Stimulated activated CD8-positive, alpha-beta memory T cell treated with anti-CD3 and anti-CD28 coated beads, Interleukin-12 subunit alpha, Interleukin-12 subunit beta, amount 100 ng/mL, for 4 hours (primary cell): ENCODE measurements at regions not wholly inside any gene's neighbourhood (a gene's known extent, or its start where the extent isn't known, plus 50 kb on each side); places are given as distances from the start of the nearest gene placed in this dataset.
"Not testable (repeated sequence)": the region's sequence is repeated elsewhere in the genome, so short reads cannot be mapped to it uniquely, and the experiment has no call there.

Experiments used
- DNase-seq: peaks from one replicate; pipeline ENCODE4 v3.0.0-alpha.2; 2020; ENCODE audit warnings: low read depth

DNA sequence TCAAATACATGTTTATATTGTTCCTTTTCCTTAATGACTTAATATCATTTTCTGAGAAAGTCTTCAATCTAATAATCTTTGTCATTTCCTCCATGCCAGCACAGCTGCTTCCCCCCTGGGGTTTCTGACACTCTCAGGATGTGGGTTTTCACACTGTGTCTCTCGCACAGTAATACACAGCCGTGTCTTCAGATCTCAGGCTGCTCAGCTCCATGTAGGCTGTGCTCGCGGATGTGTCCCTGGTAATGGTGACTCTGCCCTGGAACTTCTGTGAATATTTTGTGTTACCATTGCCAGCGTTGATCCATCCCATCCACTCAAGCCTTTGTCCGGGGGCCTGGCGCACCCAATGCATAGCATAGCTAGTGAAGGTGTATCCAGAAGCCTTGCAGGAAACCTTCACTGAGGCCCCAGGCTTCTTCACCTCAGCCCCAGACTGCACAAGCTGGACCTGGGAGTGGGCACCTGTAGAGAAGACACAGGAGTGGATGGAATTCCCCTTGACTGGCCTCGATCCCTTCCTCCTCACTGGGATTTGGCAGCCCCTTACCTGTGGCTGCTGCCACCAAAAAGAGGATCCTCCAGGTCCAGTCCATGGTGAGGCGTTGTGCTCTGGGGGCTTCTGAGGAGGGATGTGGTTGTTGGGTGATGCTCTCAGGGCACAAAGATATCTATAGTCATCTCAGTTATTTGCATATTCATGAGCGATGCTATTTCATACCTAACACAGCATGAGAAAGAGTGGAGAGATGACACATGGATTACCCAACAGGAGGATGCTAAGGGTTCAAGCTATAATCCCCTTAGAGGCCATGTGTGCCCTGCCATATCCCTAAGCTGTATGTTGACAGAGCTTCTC is 478.8 kb downstream of the TMEM121 start:
- DNase-seq = peak; percentile 53

DNA sequence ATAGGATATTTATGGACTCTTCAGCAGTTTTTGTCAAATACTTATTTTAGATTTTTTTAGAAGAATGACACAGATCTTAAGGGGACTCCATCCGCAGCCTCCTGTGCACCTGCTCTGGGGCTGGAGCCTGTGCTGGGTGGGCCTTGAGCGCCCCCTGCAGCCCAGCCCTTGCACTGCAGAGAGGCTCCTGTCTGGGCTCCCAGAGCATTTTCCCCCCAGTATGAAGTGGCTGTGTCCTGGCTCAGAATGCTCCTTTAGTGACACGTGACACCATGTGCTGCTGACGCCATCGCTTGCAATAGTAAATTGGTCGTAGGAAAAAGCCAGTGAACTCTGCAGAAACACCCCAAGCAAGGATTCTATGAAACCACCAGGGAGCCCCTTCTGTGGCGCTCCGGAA is 479.7 kb downstream of the TMEM121 start:
- not testable (repeated sequence) for DNase-seq

DNA sequence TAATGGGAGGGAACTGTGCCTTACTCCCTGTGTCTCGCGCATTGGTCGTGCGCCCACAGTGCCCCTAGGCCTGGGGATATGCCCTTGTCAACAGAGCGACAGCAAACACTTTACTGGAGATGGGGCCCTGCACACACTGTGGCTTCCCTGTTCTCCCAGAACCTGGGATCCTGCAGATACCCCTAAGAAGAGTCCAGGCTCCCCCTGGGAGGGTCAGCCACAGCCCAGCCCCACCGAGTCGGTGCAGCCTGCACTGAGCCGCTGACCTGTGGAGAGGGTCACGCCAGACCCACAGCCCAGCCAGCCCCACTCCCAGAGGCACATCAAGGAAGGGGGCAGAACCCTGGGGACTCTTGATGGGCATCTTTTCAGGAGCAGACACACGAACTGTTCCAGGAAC is 480.3 kb downstream of the TMEM121 start:
- not testable (repeated sequence) for DNase-seq

DNA sequence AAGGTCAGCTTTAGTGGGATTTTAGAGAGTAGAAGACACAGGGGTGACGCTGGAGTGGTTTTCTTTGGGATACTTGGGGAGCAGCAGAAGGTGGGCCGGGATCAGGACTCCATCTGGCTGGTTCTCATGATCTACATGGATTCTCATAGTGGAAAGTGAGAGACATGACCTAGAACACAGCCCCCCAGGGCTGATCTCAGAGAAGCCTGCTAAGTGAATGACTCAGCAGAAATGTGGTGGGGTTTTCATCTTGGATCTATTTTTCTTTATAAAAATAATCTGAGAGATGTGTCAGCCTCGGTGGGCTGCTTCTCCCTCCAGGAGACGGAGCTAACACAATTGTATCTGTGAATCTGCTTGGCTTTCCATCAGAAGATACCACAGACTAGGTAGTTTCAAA is 484.4 kb downstream of the TMEM121 start:
- no peak for DNase-seq

DNA sequence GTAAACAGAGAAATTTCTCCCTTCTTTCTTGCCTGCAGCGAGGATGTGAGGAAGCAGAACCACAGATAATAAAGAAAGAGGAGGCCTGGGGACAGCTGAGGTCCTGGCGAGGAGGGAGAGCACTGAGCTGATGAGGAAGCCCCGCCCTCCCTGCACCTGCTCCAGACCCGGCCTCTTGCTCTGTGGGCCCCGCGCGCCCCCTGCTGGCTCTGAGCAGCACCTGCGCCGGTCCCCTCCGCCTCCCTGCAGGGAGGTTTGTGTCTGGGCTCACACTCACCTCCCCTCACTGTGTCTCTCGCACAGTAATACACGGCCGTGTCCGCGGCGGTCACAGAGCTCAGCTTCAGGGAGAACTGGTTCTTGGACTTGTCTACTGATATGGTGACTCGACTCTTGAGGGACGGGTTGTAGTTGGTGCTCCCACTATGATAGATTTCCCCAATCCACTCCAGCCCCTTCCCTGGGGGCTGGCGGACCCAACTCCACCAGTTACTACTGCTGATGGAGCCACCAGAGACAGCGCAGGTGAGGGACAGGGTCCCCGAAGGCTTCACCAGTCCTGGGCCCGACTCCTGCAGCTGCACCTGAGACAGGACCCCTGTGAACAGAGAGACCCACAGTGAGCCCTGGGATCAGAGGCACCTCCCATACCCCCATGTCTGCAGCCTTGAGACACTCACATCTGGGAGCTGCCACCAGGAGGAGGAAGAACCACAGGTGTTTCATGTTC is 485.4 kb downstream of the TMEM121 start:
- peak; percentile 70 for DNase-seq

DNA sequence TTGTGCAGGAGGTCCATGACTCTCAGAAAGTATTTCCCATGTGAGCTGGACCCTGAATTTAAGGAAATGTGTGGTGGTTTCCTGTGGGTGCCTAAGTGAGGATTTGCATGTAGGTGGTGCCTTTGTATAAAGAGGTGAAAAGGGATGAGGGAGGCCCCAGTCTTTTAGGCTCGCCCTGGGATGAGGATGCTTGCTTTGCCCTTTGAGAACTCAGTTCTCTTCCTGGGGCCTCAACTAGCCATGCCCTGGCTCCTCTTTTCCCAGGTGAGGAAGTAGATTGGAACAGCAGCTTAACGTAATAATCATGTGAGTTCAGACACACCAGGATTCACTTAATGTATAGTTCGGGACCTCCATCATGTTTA is 486.0 kb downstream of the TMEM121 start:
- not testable (repeated sequence) for DNase-seq

DNA sequence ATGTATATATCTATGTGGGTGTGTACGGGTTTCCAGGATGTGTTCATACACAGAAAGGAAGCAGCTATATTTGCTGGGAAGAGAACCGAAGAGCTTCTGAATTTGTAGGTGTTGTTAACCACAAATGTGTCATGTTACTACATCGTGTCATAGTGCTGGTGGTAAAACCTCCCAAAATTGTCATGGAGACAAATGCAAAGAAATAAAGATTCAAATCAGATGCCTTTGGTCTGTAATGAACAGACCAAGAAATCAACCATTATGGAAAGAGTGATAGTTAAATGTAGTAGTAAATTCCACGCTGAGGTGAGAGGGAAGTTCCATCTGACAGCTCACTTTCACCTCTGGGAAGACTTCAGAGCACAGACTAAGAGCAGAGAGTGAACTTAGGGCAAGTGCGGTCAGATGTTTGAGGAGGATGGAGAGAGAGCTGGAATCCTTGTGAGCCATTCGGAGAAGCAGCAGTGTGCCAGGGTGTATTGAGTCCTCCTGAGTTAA is 487.5 kb downstream of the TMEM121 start:
- DNase-seq = no peak

DNA sequence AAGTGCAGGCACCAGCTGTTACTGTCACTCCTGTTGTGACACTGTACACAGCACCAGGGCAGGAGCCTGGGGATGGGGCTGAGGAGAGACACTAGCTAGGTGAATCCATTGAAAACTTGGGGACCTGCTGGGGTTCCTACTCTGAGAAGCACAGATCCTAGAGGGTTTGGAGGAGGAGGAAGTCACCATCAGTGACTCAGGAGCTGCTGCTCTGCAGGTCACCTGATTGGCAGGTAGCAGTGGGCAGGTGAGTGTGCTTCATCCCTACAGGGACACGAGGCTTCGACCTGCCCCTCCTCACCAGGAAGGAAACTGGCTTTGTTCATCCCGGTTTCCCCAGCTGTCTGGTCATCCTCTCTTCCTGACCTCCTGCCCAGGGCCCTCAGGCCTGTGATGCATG is 491.6 kb downstream of the TMEM121 start:
- DNase-seq = not testable (repeated sequence)

DNA sequence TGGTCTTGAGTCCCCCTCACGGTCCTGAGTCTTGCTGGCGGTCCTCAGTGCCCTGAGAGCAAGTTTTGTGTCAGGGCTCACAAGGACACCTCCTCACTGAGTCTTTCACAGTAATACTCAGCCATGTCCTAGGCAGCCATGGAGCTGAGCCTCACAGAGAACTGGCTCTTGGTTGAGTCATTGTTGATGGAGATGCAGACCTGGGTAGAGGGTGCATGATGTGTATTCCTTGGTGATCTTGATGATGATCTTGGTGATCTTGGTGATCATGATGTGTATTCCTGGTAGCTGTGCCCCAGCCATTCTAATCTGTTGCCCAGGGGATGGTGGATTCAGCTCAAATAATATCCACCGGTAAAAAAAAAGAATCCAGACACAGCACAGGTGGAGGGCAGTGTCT is 495.4 kb downstream of the TMEM121 start:
- no peak for DNase-seq

DNA sequence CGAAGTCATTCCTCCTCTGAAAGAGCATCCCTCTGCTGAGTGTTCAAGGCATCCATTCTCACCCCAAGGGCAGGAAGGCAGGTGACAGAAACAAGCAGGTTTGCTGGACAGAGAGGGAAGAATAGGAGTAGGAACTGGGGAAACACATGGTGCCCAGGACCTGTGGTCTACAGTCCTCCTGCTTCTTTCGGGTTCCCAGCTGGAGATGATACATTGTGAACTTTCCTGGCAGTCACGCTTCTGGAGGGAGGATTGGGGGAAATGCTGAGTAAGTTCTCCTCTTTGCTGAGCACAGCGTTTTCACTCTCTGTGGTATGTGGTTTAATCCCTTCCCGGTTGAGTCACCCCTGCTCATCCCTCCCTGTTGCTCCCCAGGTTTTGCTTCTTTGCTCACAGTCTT is 496.3 kb downstream of the TMEM121 start:
- DNase-seq = not testable (repeated sequence)

DNA sequence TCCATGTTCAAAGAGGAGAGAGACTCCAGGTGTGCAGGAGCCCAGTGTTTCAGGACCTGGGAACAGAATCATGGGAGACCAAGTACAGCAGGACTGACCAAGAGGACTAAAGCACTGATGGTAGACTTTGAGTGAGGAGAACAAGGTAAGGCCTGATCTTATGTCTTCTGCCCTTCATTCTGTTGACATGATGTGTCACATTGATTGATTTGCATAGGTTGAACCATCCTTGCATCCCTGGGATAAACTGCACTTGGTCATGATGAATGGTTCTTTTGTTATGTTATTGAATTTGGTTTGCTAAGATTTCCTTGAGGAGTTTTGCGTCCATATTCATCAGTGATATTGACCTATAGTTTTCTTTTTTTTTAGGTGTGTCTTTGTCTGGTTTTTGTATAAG is 497.0 kb downstream of the TMEM121 start:
- no peak for DNase-seq

DNA sequence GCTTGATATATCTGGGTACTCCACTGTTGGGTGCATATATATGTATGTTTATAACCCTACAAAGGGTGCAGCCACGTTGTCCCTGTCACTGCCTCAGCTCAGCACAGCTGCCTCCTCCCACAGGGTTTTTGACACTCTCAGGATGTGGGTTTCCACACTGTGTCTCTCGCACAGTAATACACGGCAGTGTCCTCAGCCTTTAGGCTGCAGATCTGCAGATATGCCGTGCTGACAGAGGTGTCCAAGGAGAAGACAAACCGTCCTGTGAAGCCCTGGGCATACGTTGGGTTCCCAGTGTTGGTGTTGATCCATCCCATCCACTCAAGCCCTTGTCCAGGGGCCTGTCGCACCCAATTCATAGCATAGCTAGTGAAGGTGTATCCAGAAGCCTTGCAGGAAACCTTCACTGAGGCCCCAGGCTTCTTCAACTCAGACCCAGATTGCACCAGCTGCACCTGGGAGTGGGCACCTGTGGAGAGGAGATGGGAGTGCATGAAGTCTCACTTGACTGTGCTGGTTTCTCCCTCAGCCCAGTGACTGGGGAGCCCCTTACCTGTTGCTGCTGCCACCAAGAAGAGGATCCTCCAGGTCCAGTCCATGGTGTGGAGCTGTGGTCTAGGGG is 498.7 kb downstream of the TMEM121 start:
- peak; percentile 9 for DNase-seq

DNA sequence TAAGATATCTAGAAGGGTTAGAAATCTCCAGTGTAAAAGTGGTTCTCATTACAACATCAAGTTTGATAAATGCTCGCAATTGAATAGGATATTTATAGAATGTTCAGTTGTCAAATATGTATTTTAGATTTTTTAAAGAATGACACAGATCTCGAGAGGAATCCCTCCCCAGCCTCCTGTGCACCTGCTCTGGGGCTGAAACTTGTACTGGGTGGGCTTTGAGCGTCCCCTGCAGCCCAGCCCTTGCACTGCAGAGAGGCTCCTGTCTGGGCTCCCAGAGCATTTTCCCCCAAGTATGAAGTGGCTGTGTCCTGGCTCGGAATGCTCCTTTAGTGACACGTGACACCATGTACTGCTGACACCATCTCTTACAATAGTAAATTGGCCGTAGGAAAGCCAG is 499.6 kb downstream of the TMEM121 start:
- DNase-seq = no peak

DNA sequence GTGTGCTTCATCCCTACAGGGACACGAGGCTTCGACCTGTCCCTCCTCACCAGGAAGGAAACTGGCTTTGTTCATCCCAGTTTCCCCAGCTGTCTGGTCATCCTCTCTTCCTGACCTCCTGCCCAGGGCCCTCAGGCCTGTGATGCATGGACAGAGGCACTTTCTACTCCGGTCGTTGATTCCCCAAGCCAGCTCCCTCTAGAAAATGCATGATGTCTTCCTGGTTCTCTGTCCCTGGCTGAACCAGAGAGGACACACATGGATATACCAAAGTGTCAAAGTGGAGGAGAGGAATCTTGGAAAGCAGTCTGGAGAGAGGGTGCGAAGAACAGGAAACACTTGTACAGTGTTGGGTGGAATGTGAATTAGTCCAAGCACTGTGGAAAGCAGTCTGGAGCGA is 501.4 kb downstream of the TMEM121 start:
- DNase-seq = not testable (repeated sequence)

DNA sequence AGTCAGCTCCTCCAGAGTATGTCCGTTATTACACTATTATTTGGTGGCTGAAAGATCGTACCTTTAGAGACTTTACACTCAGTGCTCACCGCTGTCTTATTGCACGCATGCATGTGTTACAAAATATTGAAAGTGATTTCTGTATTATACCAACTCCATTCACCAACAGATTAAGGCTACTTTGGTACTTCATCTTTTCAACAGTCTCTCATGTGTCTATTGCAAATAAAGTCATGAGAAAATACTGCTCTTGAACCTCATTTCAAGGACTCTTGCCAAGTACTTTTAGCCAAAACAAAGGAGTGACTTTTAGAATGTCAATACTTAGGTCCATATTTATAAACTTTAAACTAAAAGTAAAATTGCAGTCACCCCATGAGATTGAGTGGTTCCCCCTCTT is 503.6 kb downstream of the TMEM121 start:
- no peak for DNase-seq

DNA sequence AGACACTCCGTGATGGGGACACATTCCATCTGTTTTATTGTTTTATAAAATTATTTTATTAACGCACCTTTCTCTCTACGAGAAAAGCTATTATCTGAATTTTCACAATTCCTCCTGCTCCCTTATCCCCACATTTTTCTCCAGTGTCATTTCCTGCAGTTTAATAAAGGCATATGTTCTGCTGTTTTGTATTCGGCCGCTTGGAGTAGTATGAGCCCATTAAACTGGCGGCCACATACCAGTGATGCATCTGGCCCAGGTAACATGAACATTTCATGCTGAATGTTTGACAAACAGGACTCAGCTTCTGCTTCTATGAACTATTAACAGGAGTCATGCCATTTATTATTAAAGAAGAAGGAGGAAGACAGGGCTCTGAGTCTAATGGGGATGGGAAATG is 511.0 kb downstream of the TMEM121 start:
- no peak for DNase-seq

DNA sequence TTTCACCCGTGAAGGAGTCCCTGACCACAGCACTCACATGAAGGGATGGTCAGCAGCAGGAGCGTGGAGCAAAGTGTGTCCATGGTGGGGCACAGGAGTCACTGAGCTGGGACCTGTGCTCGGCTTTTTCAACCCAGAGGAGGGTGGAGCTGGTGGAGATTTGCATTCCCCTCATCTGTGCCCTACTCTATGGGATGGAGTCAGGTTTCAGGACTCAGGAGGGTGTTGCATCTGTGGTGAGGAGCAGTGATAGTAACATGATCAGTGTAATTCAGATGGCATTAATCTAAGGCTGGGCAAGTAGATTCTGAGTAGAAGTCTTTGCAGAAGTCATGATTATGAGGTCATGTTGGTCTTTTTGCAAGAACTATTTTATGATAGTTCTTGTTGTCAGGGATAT is 511.9 kb downstream of the TMEM121 start:
- DNase-seq = no peak

DNA sequence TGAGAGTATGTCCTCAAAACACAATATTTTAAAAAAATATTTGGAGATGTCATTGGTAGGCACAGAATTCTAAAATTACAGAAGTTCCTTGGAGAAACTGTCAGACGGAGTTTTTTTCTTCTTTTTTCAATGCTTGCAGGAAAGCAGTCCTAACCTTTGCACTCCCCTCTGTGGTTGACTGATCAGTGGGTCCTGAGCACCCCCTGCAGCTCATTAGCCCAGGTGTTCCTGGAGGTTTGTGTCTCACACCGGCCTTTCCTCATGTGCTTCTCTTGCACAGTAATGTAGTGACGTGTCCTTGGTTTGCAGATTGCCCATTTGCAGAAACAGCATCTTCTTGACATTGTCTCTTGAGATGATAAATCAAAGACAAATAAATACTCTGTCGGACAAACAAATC is 513.0 kb downstream of the TMEM121 start:
- peak; percentile 35 for DNase-seq

DNA sequence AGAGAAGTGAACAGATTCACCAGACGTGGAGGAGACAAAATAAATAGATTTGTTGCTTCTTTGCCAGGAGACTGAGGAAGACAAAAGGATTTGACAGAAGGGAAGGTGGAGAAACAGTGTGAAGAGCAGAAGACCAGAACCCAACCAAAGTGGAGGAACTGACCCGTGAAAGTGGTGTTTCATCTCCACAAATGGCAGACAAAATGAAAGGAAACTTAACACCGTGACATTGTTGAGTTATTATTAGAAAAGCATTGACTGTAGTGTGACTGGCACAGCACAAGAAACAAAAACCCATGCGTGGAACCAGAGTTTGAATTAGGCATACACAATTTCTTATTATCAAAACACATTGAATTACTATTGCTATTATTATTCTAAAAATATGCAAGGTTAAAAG is 518.1 kb downstream of the TMEM121 start:
- no peak for DNase-seq

DNA sequence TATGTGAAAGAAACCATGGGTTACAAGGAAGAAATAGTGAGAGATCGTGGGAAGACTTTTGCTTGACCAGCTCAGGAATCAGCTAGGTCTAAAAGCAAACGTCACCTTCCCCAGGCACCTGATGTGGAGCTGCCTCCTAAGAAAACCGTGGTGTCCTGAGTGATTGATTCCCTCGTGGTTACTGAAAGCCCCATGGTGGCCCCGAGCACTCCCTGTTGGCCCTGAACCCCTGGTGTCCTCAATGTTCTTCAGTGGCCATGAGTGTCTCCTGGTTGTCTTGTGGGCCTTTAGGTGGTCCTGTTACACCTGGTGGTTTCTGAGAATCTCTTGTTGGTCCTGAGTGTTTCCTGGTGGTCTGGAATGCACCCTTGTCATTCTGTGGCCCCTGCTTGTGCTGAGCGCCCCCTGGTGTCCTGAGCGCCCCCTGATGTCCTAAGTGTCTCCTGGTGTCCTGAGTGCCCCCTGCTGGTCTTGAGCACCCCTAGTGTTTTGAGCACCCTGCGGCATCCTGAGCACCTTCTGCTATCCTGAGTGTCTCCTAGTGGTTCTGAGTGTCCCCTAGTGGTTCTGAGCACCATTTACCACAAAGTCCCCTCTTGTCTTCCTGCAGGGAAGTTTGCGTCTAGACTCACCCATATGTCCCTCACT is 518.7 kb downstream of the TMEM121 start:
- DNase-seq = peak; percentile 59

DNA sequence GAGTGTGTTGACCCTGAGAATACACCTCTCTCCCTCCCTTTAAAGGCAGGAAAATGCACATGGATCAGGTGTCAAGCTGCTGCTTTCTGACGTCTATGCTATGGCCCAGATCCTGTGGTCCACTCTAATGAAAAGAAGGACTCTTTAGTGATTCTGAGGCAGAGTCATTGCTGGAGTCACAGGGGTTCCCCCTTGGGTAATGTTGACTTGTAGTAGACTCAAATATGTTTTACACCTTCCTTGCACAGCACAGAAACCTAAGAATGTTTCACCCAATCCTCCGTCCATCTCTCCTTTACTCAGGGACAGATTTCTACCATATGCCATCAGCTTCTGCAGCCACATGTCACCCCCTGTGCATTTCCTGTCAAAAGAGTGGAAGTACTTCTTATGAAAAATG is 525.4 kb downstream of the TMEM121 start:
- no peak for DNase-seq

DNA sequence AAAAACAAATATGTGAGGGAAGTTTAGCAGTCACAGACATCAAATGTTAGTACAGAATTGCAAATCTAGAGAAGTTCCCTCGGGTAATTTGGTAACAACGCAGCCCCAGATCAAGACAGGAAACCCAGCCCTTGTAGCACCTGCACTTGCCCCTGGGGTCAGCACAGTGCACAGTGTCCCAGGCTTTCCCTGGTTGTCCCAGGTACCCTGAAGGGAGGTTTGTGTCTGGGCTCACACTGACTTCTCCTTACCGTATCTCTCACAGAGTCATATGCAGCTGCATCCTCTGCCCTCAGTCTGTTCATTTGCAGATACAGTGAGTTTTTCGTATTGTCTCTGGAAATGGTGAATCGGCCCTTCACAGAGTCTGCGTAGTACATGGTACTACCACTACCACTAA is 528.9 kb downstream of the TMEM121 start:
- DNase-seq = no peak
